Vagina (tissue), 2 donors: ENCODE measurements at regions not wholly inside any gene's neighbourhood (a gene's known extent, or its start where the extent isn't known, plus 50 kb on each side); places are given as distances from the start of the nearest gene placed in this dataset.

Experiments
- DNase-seq, 2 donors: peaks; one replicate each; pipeline ENCODE4 v3.0.0-alpha.2; 2017; ENCODE audit errors: extremely low spot score in 2 of 2
- H3K27ac ChIP-seq: fragments of 200-600 bp; sonication (generic); one replicate; pipeline ENCODE4 v1.5.1; 2019
- H3K27me3 ChIP-seq: fragments of 200-600 bp; sonication (generic); one replicate; pipeline ENCODE4 v1.5.1; 2019
- H3K36me3 ChIP-seq, 2 donors: fragments of 200-600 bp; sonication (generic); one replicate each; pipeline ENCODE4 v1.5.1; 2017 to 2019
- H3K4me1 ChIP-seq: fragments of 200-600 bp; sonication (generic); one replicate; pipeline ENCODE4 v1.5.1; 2019
- H3K4me3 ChIP-seq, 2 donors: fragments of 200-600 bp; sonication (generic); 1 replicate in 1 of 2; 2 replicates in 1 of 2; pipeline ENCODE4 v1.5.1; 2016 to 2019
- H3K9me3 ChIP-seq: fragments of 200-600 bp; sonication (generic); one replicate; pipeline ENCODE4 v1.5.1; 2019
- CTCF ChIP-seq, 3 experiments: fragments of 450-650 bp in 2 of 3; fragments of 200-600 bp in 1 of 3; sonication (generic) in 1 of 3; IDR thresholded peaks; one replicate each; pipeline ENCODE4 v1.5.1; 2017 to 2019; ENCODE audit warnings: antibody characterized with exemption in 3 of 3, mild to moderate bottlenecking in 2 of 3, moderate library complexity in 2 of 3
- POLR2A ChIP-seq, 2 donors: fragments of 450-650 bp; IDR thresholded peaks; one replicate each; pipeline ENCODE4 v1.6.1; 2017; ENCODE audit warnings: antibody characterized with exemption in 2 of 2, mild to moderate bottlenecking in 2 of 2, moderate library complexity in 2 of 2
- POLR2AphosphoS5 ChIP-seq, 2 donors: sonication (generic); formaldehyde crosslinking; IDR thresholded peaks; one replicate each; pipeline ENCODE4 v1.9.0; 2017; ENCODE audit warnings: antibody characterized with exemption in 2 of 2, mild to moderate bottlenecking in 2 of 2, low read depth in 1 of 2; ENCODE audit not compliant: insufficient read depth in 1 of 2
- intact Hi-C: fragments of 100-400 bp; cut with DNase I; formaldehyde crosslinking; loops from one replicate; pipeline ENCODE4 v1.15.1; 2023

- H3K4me3 ChIP-seq: no peak overlapping the region
- no peak for TF ChIP-seq POLR2AphosphoS5 (IDR thresholded peaks at IDR 0.05; ENCODE audit: insufficient read depth in 1 of 2, low read depth in 1 of 2)
- TF ChIP-seq POLR2A (IDR thresholded peaks at IDR 0.05): no peak
- TF ChIP-seq CTCF (IDR thresholded peaks at IDR 0.05): no peak
- no peaks in the 10 kb centered on the region for H3K27me3 ChIP-seq
- H3K27ac ChIP-seq: no peak overlapping the region
- intact Hi-C loops: no loop called here
- H3K36me3 ChIP-seq: no peaks in the 10 kb centered on the region
- DNase-seq: no peak
- no peaks in the 10 kb centered on the region for H3K4me1 ChIP-seq
- no peaks in the 10 kb centered on the region for H3K9me3 ChIP-seq
Observed at GRCh38 chr2:67462738-67463496, 65.8 kb downstream of the ETAA1 start.

GRCh38 chr2:67463810-67464209 is 66.7 kb downstream of the ETAA1 start:
- intact Hi-C loops: no loop called here
- peak in 1 of 2 donors; percentile 52 for TF ChIP-seq POLR2AphosphoS5 (IDR thresholded peaks at IDR 0.05; ENCODE audit: insufficient read depth in 1 of 2, low read depth in 1 of 2)
- TF ChIP-seq CTCF (IDR thresholded peaks at IDR 0.05): no peak
- no peak for TF ChIP-seq POLR2A (IDR thresholded peaks at IDR 0.05)

DNA sequence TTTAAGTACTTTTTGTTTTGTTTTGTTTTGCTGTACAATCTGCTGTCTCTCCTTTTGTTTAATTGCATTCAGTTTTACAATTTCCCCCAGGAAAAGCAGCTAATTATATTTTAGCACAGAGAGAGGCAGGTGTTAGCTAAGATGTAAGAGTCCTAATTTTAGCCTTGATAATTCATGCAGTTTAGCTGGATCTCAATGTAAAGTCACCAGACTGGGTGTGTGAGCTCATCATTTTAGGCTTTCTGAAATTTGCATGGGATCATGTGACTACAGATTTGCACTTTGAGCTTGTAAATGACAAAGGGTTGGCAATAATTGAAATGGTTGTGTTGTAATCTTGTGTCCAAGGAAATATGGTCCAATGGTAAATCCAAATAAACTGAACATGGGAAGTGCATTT is 68.5 kb downstream of the ETAA1 start:
- TF ChIP-seq CTCF (IDR thresholded peaks at IDR 0.05): no peak
- TF ChIP-seq POLR2A (IDR thresholded peaks at IDR 0.05): no peak
- TF ChIP-seq POLR2AphosphoS5 (IDR thresholded peaks at IDR 0.05; ENCODE audit: insufficient read depth in 1 of 2, low read depth in 1 of 2): peak in 1 of 2 donors; percentile 28
- H3K9me3 ChIP-seq: no peaks in the 10 kb centered on the region
- no peak overlapping the region for H3K27ac ChIP-seq

More at GRCh38 chr2:67463810-67464209, 66.7 kb downstream of the ETAA1 start:
- no peak overlapping the region for H3K27ac ChIP-seq
- no peaks in the 10 kb centered on the region for H3K9me3 ChIP-seq
- H3K36me3 ChIP-seq: no peaks in the 10 kb centered on the region
- DNase-seq: no peak
- no peaks in the 10 kb centered on the region for H3K4me1 ChIP-seq
- no peak overlapping the region for H3K4me3 ChIP-seq
- no peaks in the 10 kb centered on the region for H3K27me3 ChIP-seq

DNA sequence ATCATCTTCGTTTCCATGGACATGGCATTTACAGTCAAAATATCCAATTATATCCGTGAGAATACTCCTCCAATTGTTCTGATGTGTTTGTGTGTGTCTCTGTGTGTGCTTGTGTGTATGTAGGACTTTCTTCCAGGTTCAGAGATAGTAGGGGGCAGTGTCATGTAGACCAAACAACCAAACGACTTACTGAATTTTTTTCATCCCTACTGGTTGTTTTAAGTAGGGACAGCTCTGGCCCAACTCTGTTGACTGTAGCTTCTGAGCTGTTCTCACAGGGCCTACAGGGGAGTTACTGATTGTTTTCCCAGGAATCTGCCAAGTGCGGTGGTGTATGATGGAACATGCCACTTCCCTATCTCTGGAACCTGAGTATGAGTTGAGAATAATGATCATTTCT is 69.6 kb downstream of the ETAA1 start:
- Histone ChIP-seq H3K9me3 (no peaks in the 10 kb centered on the region), H3K27me3 (no peaks in the 10 kb centered on the region), H3K36me3 (no peaks in the 10 kb centered on the region), H3K27ac (no peak overlapping the region), H3K4me1 (no peaks in the 10 kb centered on the region), H3K4me3 (no peak overlapping the region)
- no peak for DNase-seq
- intact Hi-C loops: no loop called here
- no peak for TF ChIP-seq POLR2A (IDR thresholded peaks at IDR 0.05)
- TF ChIP-seq POLR2AphosphoS5 (IDR thresholded peaks at IDR 0.05; ENCODE audit: insufficient read depth in 1 of 2, low read depth in 1 of 2): no peak
- TF ChIP-seq CTCF (IDR thresholded peaks at IDR 0.05): no peak

More for the DNA sequence above, 68.5 kb downstream of the ETAA1 start:
- Histone ChIP-seq H3K4me1 (no peaks in the 10 kb centered on the region), H3K27me3 (no peaks in the 10 kb centered on the region), H3K36me3 (no peaks in the 10 kb centered on the region), H3K4me3 (no peak overlapping the region)
- no peak for DNase-seq
- intact Hi-C loops: no loop called here

- DNase-seq: no peak
- TF ChIP-seq POLR2AphosphoS5 (IDR thresholded peaks at IDR 0.05; ENCODE audit: insufficient read depth in 1 of 2, low read depth in 1 of 2) (no peak), POLR2A (IDR thresholded peaks at IDR 0.05) (no peak), CTCF (IDR thresholded peaks at IDR 0.05) (no peak)
- H3K36me3 ChIP-seq: no peaks in the 10 kb centered on the region
- H3K9me3 ChIP-seq: no peaks in the 10 kb centered on the region
- intact Hi-C loops: no loop called here
- H3K27me3 ChIP-seq: no peaks in the 10 kb centered on the region
- H3K4me1 ChIP-seq: no peaks in the 10 kb centered on the region
- H3K27ac ChIP-seq: no peak overlapping the region
- no peak overlapping the region for H3K4me3 ChIP-seq
Observed at GRCh38 chr2:67471681-67472080, 74.5 kb downstream of the ETAA1 start.
